ENCODE measurements at regions not wholly inside any gene's neighbourhood (a gene's known extent, or its start where the extent isn't known, plus 50 kb on each side); places are given as distances from the start of the nearest gene placed in this dataset.

GRCh38 chr5:143691287-143691944, 120.5 kb upstream of the HMHB1 start:
- peaks cover 34 to 39% (median 35%) of the 10 kb centered on the region in 3 donors for H3K4me1 Mint-ChIP-seq
- peaks cover 6 to 17% (median 16%) of the 10 kb centered on the region in 5 donors for H3K9me3 Mint-ChIP-seq
- ChIA-PET CTCF (no interaction called here), POLR2A (no interaction called here)
- H3K27me3 Mint-ChIP-seq: peaks cover 0 to 1% of the 10 kb centered on the region in 2 donors
- H3K27ac Mint-ChIP-seq: no peak overlapping the region
- H3K36me3 Mint-ChIP-seq: peaks cover 0 to 26% (median 3%) of the 10 kb centered on the region in 3 donors
- no peak overlapping the region for H3K4me3 Mint-ChIP-seq
- H3K4me3 ChIP-seq (ENCODE audit: low read length): no peak overlapping the region
- peaks cover 21% of the 10 kb centered on the region for H3K4me1 ChIP-seq (ENCODE audit: insufficient read depth, low read length)
- H3K27me3 ChIP-seq (ENCODE audit: insufficient read depth, low read length, poor library complexity, severe bottlenecking): no peaks in the 10 kb centered on the region
- no peak overlapping the region for H3K27ac ChIP-seq (ENCODE audit: low read depth, low read length)
- H3K9me3 ChIP-seq (ENCODE audit: low read length): no peaks in the 10 kb centered on the region
- no peak for DNase-seq
- H3K36me3 ChIP-seq (ENCODE audit: insufficient read depth, low read length): no peaks in the 10 kb centered on the region

- peaks cover 5 to 9% (median 5%) of the 10 kb centered on the region in 3 donors for H3K4me1 Mint-ChIP-seq
- Histone ChIP-seq H3K27me3 (ENCODE audit: insufficient read depth, low read length, poor library complexity, severe bottlenecking) (no peaks in the 10 kb centered on the region), H3K36me3 (ENCODE audit: insufficient read depth, low read length) (no peaks in the 10 kb centered on the region), H3K27ac (ENCODE audit: low read depth, low read length) (no peak overlapping the region), H3K4me1 (ENCODE audit: insufficient read depth, low read length) (no peaks in the 10 kb centered on the region), H3K9me3 (ENCODE audit: low read length) (no peaks in the 10 kb centered on the region), H3K4me3 (ENCODE audit: low read length) (no peak overlapping the region)
- ChIA-PET POLR2A (no interaction called here), CTCF (no interaction called here)
- peaks cover 0 to 26% (median 3%) of the 10 kb centered on the region in 3 donors for H3K36me3 Mint-ChIP-seq
- DNase-seq: no peak
- peaks cover 1 to 4% of the 10 kb centered on the region in 2 donors for H3K27me3 Mint-ChIP-seq
- H3K9me3 Mint-ChIP-seq: peaks cover 6 to 17% (median 16%) of the 10 kb centered on the region in 5 donors
- H3K4me3 Mint-ChIP-seq: no peak overlapping the region
- H3K27ac Mint-ChIP-seq: no peak overlapping the region
These were observed 124.4 kb upstream of the HMHB1 start for GRCh38 chr5:143687604-143688003.

GRCh38 chr5:143685246-143685815, 126.6 kb upstream of the HMHB1 start:
- peaks cover 4 to 13% (median 12%) of the 10 kb centered on the region in 5 donors for H3K9me3 Mint-ChIP-seq
- H3K27me3 Mint-ChIP-seq: peaks cover 1 to 4% of the 10 kb centered on the region in 2 donors
- no peaks in the 10 kb centered on the region for H3K36me3 ChIP-seq (ENCODE audit: insufficient read depth, low read length)
- no peak overlapping the region for H3K27ac Mint-ChIP-seq
- no peak overlapping the region for H3K4me3 Mint-ChIP-seq
- no peaks in the 10 kb centered on the region for H3K9me3 ChIP-seq (ENCODE audit: low read length)
- peaks cover 0 to 21% (median 0%) of the 10 kb centered on the region in 3 donors for H3K36me3 Mint-ChIP-seq
- no peak for DNase-seq
- no peak overlapping the region for H3K4me3 ChIP-seq (ENCODE audit: low read length)
- no peak overlapping the region for H3K27ac ChIP-seq (ENCODE audit: low read depth, low read length)
- H3K27me3 ChIP-seq (ENCODE audit: insufficient read depth, low read length, poor library complexity, severe bottlenecking): no peaks in the 10 kb centered on the region
- ChIA-PET POLR2A (no interaction called here), CTCF (no interaction called here)
- no peaks in the 10 kb centered on the region for H3K4me1 Mint-ChIP-seq
- H3K4me1 ChIP-seq (ENCODE audit: insufficient read depth, low read length): no peaks in the 10 kb centered on the region

GRCh38 chr5:143683459-143683858, 128.5 kb upstream of the HMHB1 start:
- Mint-ChIP-seq H3K4me1 (peaks cover 0 to 1% (median 0%) of the 10 kb centered on the region in 3 donors), H3K27ac (no peak overlapping the region), H3K9me3 (peaks cover 0 to 4% (median 3%) of the 10 kb centered on the region in 5 donors), H3K36me3 (peaks cover 0 to 9% (median 0%) of the 10 kb centered on the region in 3 donors), H3K4me3 (no peak overlapping the region), H3K27me3 (peaks cover 1 to 4% of the 10 kb centered on the region in 2 donors)
- Histone ChIP-seq H3K4me3 (ENCODE audit: low read length) (no peak overlapping the region), H3K9me3 (ENCODE audit: low read length) (no peaks in the 10 kb centered on the region), H3K4me1 (ENCODE audit: insufficient read depth, low read length) (no peaks in the 10 kb centered on the region), H3K36me3 (ENCODE audit: insufficient read depth, low read length) (no peaks in the 10 kb centered on the region), H3K27me3 (ENCODE audit: insufficient read depth, low read length, poor library complexity, severe bottlenecking) (no peaks in the 10 kb centered on the region), H3K27ac (ENCODE audit: low read depth, low read length) (no peak overlapping the region)
- POLR2A ChIA-PET: no interaction called here
- CTCF ChIA-PET: no interaction called here
- no peak for DNase-seq

- Histone ChIP-seq H3K4me1 (ENCODE audit: insufficient read depth, low read length) (no peaks in the 10 kb centered on the region), H3K36me3 (ENCODE audit: insufficient read depth, low read length) (no peaks in the 10 kb centered on the region), H3K9me3 (ENCODE audit: low read length) (no peaks in the 10 kb centered on the region), H3K4me3 (ENCODE audit: low read length) (no peak overlapping the region), H3K27ac (ENCODE audit: low read depth, low read length) (no peak overlapping the region), H3K27me3 (ENCODE audit: insufficient read depth, low read length, poor library complexity, severe bottlenecking) (no peaks in the 10 kb centered on the region)
- Mint-ChIP-seq H3K4me1 (peaks cover 0 to 6% (median 0%) of the 10 kb centered on the region in 3 donors), H3K9me3 (peaks cover 0 to 3% (median 0%) of the 10 kb centered on the region in 5 donors), H3K4me3 (no peak overlapping the region), H3K27me3 (peaks cover 1 to 4% of the 10 kb centered on the region in 2 donors), H3K36me3 (peaks cover 0 to 4% (median 0%) of the 10 kb centered on the region in 3 donors), H3K27ac (no peak overlapping the region)
- ChIA-PET CTCF (no interaction called here), POLR2A (interaction anchor here (0.6 kb wide), 1 partner anchor 11 kb away, joined by 4 read pairs; no protein-coding TSS in a partner anchor)
- no peak for DNase-seq
These were observed 129.0 kb upstream of the HMHB1 start for GRCh38 chr5:143682929-143683386.

GRCh38 chr5:143682246-143682905, 129.6 kb upstream of the HMHB1 start:
- no peak for DNase-seq
- Histone ChIP-seq H3K27ac (ENCODE audit: low read depth, low read length) (no peak overlapping the region), H3K27me3 (ENCODE audit: insufficient read depth, low read length, poor library complexity, severe bottlenecking) (no peaks in the 10 kb centered on the region), H3K4me3 (ENCODE audit: low read length) (no peak overlapping the region), H3K36me3 (ENCODE audit: insufficient read depth, low read length) (no peaks in the 10 kb centered on the region), H3K9me3 (ENCODE audit: low read length) (no peaks in the 10 kb centered on the region), H3K4me1 (ENCODE audit: insufficient read depth, low read length) (no peaks in the 10 kb centered on the region)
- no peak overlapping the region for H3K4me3 Mint-ChIP-seq
- ChIA-PET POLR2A (interaction anchor here (0.6 kb wide), 1 partner anchor 11 kb away, joined by 4 read pairs; no protein-coding TSS in a partner anchor), CTCF (no interaction called here)
- H3K36me3 Mint-ChIP-seq: no peaks in the 10 kb centered on the region
- H3K4me1 Mint-ChIP-seq: peaks cover 0 to 6% (median 0%) of the 10 kb centered on the region in 3 donors
- no peak overlapping the region for H3K27ac Mint-ChIP-seq
- peaks cover under 1 to 4% of the 10 kb centered on the region in 2 donors for H3K27me3 Mint-ChIP-seq
- H3K9me3 Mint-ChIP-seq: peaks cover 0 to 2% (median 0%) of the 10 kb centered on the region in 5 donors

- ChIA-PET POLR2A (no interaction called here), CTCF (no interaction called here)
- Histone ChIP-seq H3K36me3 (ENCODE audit: insufficient read depth, low read length) (no peaks in the 10 kb centered on the region), H3K4me1 (ENCODE audit: insufficient read depth, low read length) (no peaks in the 10 kb centered on the region), H3K9me3 (ENCODE audit: low read length) (no peaks in the 10 kb centered on the region), H3K4me3 (ENCODE audit: low read length) (no peak overlapping the region), H3K27me3 (ENCODE audit: insufficient read depth, low read length, poor library complexity, severe bottlenecking) (no peaks in the 10 kb centered on the region), H3K27ac (ENCODE audit: low read depth, low read length) (no peak overlapping the region)
- Mint-ChIP-seq H3K4me3 (no peak overlapping the region), H3K36me3 (no peaks in the 10 kb centered on the region), H3K27me3 (peaks cover 0 to 4% of the 10 kb centered on the region in 2 donors), H3K27ac (no peak overlapping the region), H3K9me3 (no peaks in the 10 kb centered on the region), H3K4me1 (peaks cover 0 to 6% (median 0%) of the 10 kb centered on the region in 3 donors)
- DNase-seq: no peak
These were observed 131.2 kb upstream of the HMHB1 start for GRCh38 chr5:143680672-143681259.

GRCh38 chr5:143679777-143680176, 132.2 kb upstream of the HMHB1 start:
- H3K9me3 Mint-ChIP-seq: no peaks in the 10 kb centered on the region
- H3K4me3 Mint-ChIP-seq: no peak overlapping the region
- Histone ChIP-seq H3K27ac (ENCODE audit: low read depth, low read length) (no peak overlapping the region), H3K36me3 (ENCODE audit: insufficient read depth, low read length) (no peaks in the 10 kb centered on the region), H3K4me3 (ENCODE audit: low read length) (no peak overlapping the region), H3K4me1 (ENCODE audit: insufficient read depth, low read length) (no peaks in the 10 kb centered on the region), H3K9me3 (ENCODE audit: low read length) (no peaks in the 10 kb centered on the region), H3K27me3 (ENCODE audit: insufficient read depth, low read length, poor library complexity, severe bottlenecking) (no peaks in the 10 kb centered on the region)
- DNase-seq: no peak
- peaks cover 0 to 6% (median 0%) of the 10 kb centered on the region in 3 donors for H3K4me1 Mint-ChIP-seq
- H3K27me3 Mint-ChIP-seq: no peaks in the 10 kb centered on the region
- H3K27ac Mint-ChIP-seq: no peak overlapping the region
- POLR2A ChIA-PET: no interaction called here
- no peaks in the 10 kb centered on the region for H3K36me3 Mint-ChIP-seq
- CTCF ChIA-PET: no interaction called here

All from CD8-positive, alpha-beta memory T cell (primary cell).